GM12878 (cell line): ENCODE measurements at regions not wholly inside any gene's neighbourhood (a gene's known extent, or its start where the extent isn't known, plus 50 kb on each side); places are given as distances from the start of the nearest gene placed in this dataset.

Experiments used
- ATAC-seq: fragments of 200-7000 bp; cut with Tn5 transposase; 3 replicates; pipeline ENCODE4 v1.9.1; 2020; ENCODE audit warnings: mild to moderate bottlenecking, moderate library complexity
- BruUV-seq: library from RNA; stranded (reverse); fragments of 400-500 nt; replicated peaks from 2 replicates; lab custom pipeline; 2021; lab: Mats Ljungman, UMichigan
- CTCF ChIA-PET: fragments of 300-600 bp; sonication (Branson Sonifier 250); formaldehyde crosslinking; extraction: SDS; loops from one replicate; lab custom pipeline; 2021; ENCODE audit warnings: inconsistent platforms; lab: Yijun Ruan, JAX
- POLR2A ChIA-PET: fragments of 350-600 bp; formaldehyde crosslinking; extraction: SDS; loops from one replicate; lab custom pipeline; 2021; ENCODE audit warnings: inconsistent platforms; lab: Charles Lee
- RAD21 ChIA-PET: fragments of 300-600 bp; sonication (Branson Sonifier 250); formaldehyde crosslinking; loops from one replicate; lab custom pipeline; 2023; ENCODE audit warnings: antibody characterized with exemption; ENCODE audit not compliant: unreplicated experiment; lab: Charles Lee
- SMC1A ChIA-PET: fragments of 300-600 bp; sonication (Branson Sonifier 250); formaldehyde crosslinking; loops from one replicate; lab custom pipeline; 2023; ENCODE audit not compliant: unreplicated experiment, uncharacterized antibody; lab: Charles Lee
- DNase-seq: peaks from one replicate; pipeline ENCODE4 v3.0.0-alpha.2; 2011; ENCODE audit warnings: low read depth, low spot score
- FAIRE-seq: peaks from 3 replicates; lab custom pipeline; 2011; peaks lifted over from hg19 to GRCh38; lab: Jason Lieb, UNC
- H2AFZ ChIP-seq: 2 replicates; pipeline ENCODE4 v1.6.0; 2011; ENCODE audit warnings: low read depth, low read length, control low read depth; ENCODE audit not compliant: control insufficient read depth
- H3K27ac ChIP-seq: 2 replicates; pipeline ENCODE4 v1.5.1; 2011; ENCODE audit warnings: control low read depth; ENCODE audit not compliant: control insufficient read depth, insufficient read depth
- H3K27me3 ChIP-seq, 2 experiments: replicated peaks in 1 of 2; 2 replicates each; pipeline versions ENCODE4 v1.6.0 to v1.6.1; 2011; ENCODE audit warnings: low read length in 1 of 2; ENCODE audit not compliant: control insufficient read depth in 2 of 2, insufficient read depth in 2 of 2
- H3K36me3 ChIP-seq, 2 experiments: 2 replicates each; pipeline ENCODE4 v1.5.1; 2011; ENCODE audit warnings: low read length in 1 of 2; ENCODE audit not compliant: control insufficient read depth in 2 of 2, insufficient read depth in 2 of 2
- H3K4me1 ChIP-seq: 2 replicates; pipeline ENCODE4 v1.6.1; 2011; ENCODE audit warnings: mild to moderate bottlenecking, low read length, moderate library complexity, mixed read lengths; ENCODE audit not compliant: control insufficient read depth, insufficient read depth
- H3K4me2 ChIP-seq: 2 replicates; pipeline ENCODE4 v1.6.0; 2011; ENCODE audit warnings: control low read depth; ENCODE audit not compliant: control insufficient read depth, insufficient read depth
- H3K4me3 ChIP-seq: fragments of 200-600 bp; sonication (generic); 2 replicates; pipeline ENCODE4 v1.5.1; 2016
- H3K79me2 ChIP-seq: 2 replicates; pipeline ENCODE4 v1.6.0; 2011; ENCODE audit warnings: low read length; ENCODE audit not compliant: control insufficient read depth, insufficient read depth
- H3K9ac ChIP-seq: 2 replicates; pipeline ENCODE4 v1.8.0; 2011; ENCODE audit warnings: low read length, control low read depth, mixed read lengths; ENCODE audit not compliant: control insufficient read depth, insufficient read depth
- H3K9me3 ChIP-seq: replicated peaks from 3 replicates; pipeline ENCODE4 v1.5.1; 2011; ENCODE audit warnings: mild to moderate bottlenecking, low read length; ENCODE audit not compliant: control insufficient read depth, insufficient read depth
- H4K20me1 ChIP-seq: 2 replicates; pipeline ENCODE4 v1.6.0; 2011; ENCODE audit not compliant: control insufficient read depth, insufficient read depth
- CREB1 ChIP-seq: IDR thresholded peaks from 2 replicates; pipeline ENCODE4 v1.6.1; 2012; ENCODE audit warnings: low read depth, mild to moderate bottlenecking, inconsistent platforms
- E2F8 ChIP-seq: fragments of 450-650 bp; IDR thresholded peaks from 2 replicates; pipeline ENCODE4 v1.6.1; 2018; ENCODE audit warnings: mild to moderate bottlenecking, low read depth, moderate library complexity; ENCODE audit not compliant: partially characterized antibody
- FOS ChIP-seq: IDR thresholded peaks from 3 replicates; pipeline ENCODE4 v1.6.1; 2011; ENCODE audit warnings: borderline replicate concordance; ENCODE audit not compliant: insufficient read length; ENCODE audit errors: extremely low read depth
- MTA2 ChIP-seq: fragments of 450-650 bp; IDR thresholded peaks from 2 replicates; pipeline ENCODE4 v1.6.1; 2016; ENCODE audit warnings: low read depth, mild to moderate bottlenecking, moderate library complexity
- NR2F1 ChIP-seq: fragments of 450-650 bp; conservative IDR thresholded peaks from 2 replicates; pipeline ENCODE4 v1.6.1; 2017; ENCODE audit warnings: mild to moderate bottlenecking
- TBL1XR1 ChIP-seq: IDR thresholded peaks from 2 replicates; pipeline ENCODE4 v1.6.1; 2012; ENCODE audit warnings: low read depth, low read length, improper control_type of control experiment
- TCF7 ChIP-seq: IDR thresholded peaks from 2 replicates; pipeline ENCODE4 v1.6.1; 2014; ENCODE audit warnings: antibody characterized with exemption, borderline replicate concordance
- ZNF622 ChIP-seq: fragments of 450-650 bp; IDR thresholded peaks from 2 replicates; pipeline ENCODE4 v1.6.1; 2017; ENCODE audit warnings: mild to moderate bottlenecking, inconsistent platforms
- ZZZ3 ChIP-seq: IDR thresholded peaks from 2 replicates; pipeline ENCODE4 v1.6.1; 2011; ENCODE audit warnings: low read depth; ENCODE audit not compliant: control insufficient read depth, insufficient read length
- WGBS: methylation state at CpG from one replicate; pipeline ENCODE4 v1.1.6; 2016; ENCODE audit warnings: low lambda C conversion rate; ENCODE audit not compliant: insufficient replicate concordance, insufficient coverage; ENCODE audit errors: missing lambda C conversion rate; 5-methylcytosine and 5-hydroxymethylcytosine counted together
- in situ Hi-C: fragments of 300-500 bp; cut with MboI; formaldehyde crosslinking; loops from 9 replicates; pipeline ENCODE4 v1.14.3; 2018; ENCODE audit warnings: mixed read lengths
- intact Hi-C: fragments of 100-400 bp; cut with micrococcal nuclease; formaldehyde crosslinking; loops from one replicate; pipeline ENCODE4 v1.14.2; 2022; ENCODE audit not compliant: unreplicated experiment
- TF ChIP-seq, protein P1 (sequence below): fragments of 450-650 bp; IDR thresholded peaks from 2 replicates; pipeline ENCODE4 v1.6.1; 2016; ENCODE audit warnings: mild to moderate bottlenecking, moderate library complexity, borderline replicate concordance

- POLR2A ChIA-PET: no interaction called here
- H3K9ac ChIP-seq: no peak overlapping the region
- H3K4me3 ChIP-seq: no peak overlapping the region
- H3K27me3 ChIP-seq: no peaks in the 10 kb centered on the region; a peak in 1 of 4 replicates
- H4K20me1 ChIP-seq: no peaks in the 10 kb centered on the region
- SMC1A ChIA-PET: no interaction called here
- intact Hi-C loops (no loop called here), in situ Hi-C loops (no loop called here)
- DNase-seq (no peak), FAIRE-seq (no peak), ATAC-seq (no peak)
- no peak for TF ChIP-seq TBL1XR1
- TF ChIP-seq TCF7: no peak
- no peak for TF ChIP-seq NR2F1
- no peak for TF ChIP-seq E2F8
- TF ChIP-seq ZZZ3: no peak
- TF ChIP-seq CREB1: no peak
- TF ChIP-seq ZNF622: no peak
- TF ChIP-seq, protein P1, sequence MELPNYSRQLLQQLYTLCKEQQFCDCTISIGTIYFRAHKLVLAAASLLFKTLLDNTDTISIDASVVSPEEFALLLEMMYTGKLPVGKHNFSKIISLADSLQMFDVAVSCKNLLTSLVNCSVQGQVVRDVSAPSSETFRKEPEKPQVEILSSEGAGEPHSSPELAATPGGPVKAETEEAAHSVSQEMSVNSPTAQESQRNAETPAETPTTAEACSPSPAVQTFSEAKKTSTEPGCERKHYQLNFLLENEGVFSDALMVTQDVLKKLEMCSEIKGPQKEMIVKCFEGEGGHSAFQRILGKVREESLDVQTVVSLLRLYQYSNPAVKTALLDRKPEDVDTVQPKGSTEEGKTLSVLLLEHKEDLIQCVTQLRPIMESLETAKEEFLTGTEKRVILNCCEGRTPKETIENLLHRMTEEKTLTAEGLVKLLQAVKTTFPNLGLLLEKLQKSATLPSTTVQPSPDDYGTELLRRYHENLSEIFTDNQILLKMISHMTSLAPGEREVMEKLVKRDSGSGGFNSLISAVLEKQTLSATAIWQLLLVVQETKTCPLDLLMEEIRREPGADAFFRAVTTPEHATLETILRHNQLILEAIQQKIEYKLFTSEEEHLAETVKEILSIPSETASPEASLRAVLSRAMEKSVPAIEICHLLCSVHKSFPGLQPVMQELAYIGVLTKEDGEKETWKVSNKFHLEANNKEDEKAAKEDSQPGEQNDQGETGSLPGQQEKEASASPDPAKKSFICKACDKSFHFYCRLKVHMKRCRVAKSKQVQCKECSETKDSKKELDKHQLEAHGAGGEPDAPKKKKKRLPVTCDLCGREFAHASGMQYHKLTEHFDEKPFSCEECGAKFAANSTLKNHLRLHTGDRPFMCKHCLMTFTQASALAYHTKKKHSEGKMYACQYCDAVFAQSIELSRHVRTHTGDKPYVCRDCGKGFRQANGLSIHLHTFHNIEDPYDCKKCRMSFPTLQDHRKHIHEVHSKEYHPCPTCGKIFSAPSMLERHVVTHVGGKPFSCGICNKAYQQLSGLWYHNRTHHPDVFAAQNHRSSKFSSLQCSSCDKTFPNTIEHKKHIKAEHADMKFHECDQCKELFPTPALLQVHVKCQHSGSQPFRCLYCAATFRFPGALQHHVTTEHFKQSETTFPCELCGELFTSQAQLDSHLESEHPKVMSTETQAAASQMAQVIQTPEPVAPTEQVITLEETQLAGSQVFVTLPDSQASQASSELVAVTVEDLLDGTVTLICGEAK: no peak
- TF ChIP-seq FOS: no peak
- TF ChIP-seq MTA2: no peak
- RAD21 ChIA-PET: no interaction called here
- BruUV-seq: no TSS peak
- H3K36me3 ChIP-seq: no peaks in the 10 kb centered on the region; a peak in 1 of 4 replicates
- CTCF ChIA-PET: interaction anchor here (0.6 to 0.7 kb wide), 2 partner anchors 28 to 69 kb away, joined by 3 read pairs; no protein-coding TSS in a partner anchor
- WGBS: 54% methylated on average over 9 of the region's 9 CpGs
- H3K4me2 ChIP-seq: no peak overlapping the region
- no peaks in the 10 kb centered on the region for H3K9me3 ChIP-seq
- no peak overlapping the region for H3K27ac ChIP-seq
- no peaks in the 10 kb centered on the region for H3K79me2 ChIP-seq
- no peak overlapping the region for H2AFZ ChIP-seq
- H3K4me1 ChIP-seq: peaks cover 4% of the 10 kb centered on the region
These were observed 65.0 kb upstream of the TMEM18 start for GRCh38 chr2:742221-742620.
